Astrocyte (in vitro differentiated cells and primary cell): ENCODE measurements at regions not wholly inside any gene's neighbourhood (a gene's known extent, or its start where the extent isn't known, plus 50 kb on each side); places are given as distances from the start of the nearest gene placed in this dataset.

Source experiments
- DNase-seq: peaks from one replicate; pipeline ENCODE4 v3.0.0-alpha.2; 2010; ENCODE audit warnings: low read depth
- FAIRE-seq: peaks from 2 replicates; lab custom pipeline; 2011; peaks lifted over from hg19 to GRCh38; lab: Jason Lieb, UNC
- H2AFZ ChIP-seq: 2 replicates; pipeline ENCODE4 v1.6.0; 2012; ENCODE audit warnings: low read depth, low read length, inconsistent platforms
- H3K27ac ChIP-seq: 2 replicates; pipeline ENCODE4 v1.5.1; 2011; ENCODE audit warnings: low read depth, low read length, inconsistent platforms
- H3K27me3 ChIP-seq: 2 replicates; pipeline ENCODE4 v1.6.0; 2011; ENCODE audit warnings: low read length, inconsistent platforms; ENCODE audit not compliant: insufficient read depth
- H3K36me3 ChIP-seq: 2 replicates; pipeline ENCODE4 v1.5.1; 2011; ENCODE audit warnings: low read length, inconsistent platforms; ENCODE audit not compliant: insufficient read depth
- H3K4me1 ChIP-seq: 2 replicates; pipeline ENCODE4 v1.5.1; 2011; ENCODE audit warnings: low read length, inconsistent platforms; ENCODE audit not compliant: insufficient read depth
- H3K4me2 ChIP-seq: 2 replicates; pipeline ENCODE4 v1.6.0; 2012; ENCODE audit warnings: low read length, inconsistent platforms
- H3K4me3 ChIP-seq: 2 replicates; pipeline ENCODE4 v1.5.1; 2011; ENCODE audit warnings: low read depth, mild to moderate bottlenecking, low read length, inconsistent platforms; ENCODE audit not compliant: insufficient read depth
- H3K79me2 ChIP-seq: 2 replicates; pipeline ENCODE4 v1.6.0; 2012; ENCODE audit warnings: mild to moderate bottlenecking, low read length, inconsistent platforms; ENCODE audit not compliant: insufficient read depth
- H3K9ac ChIP-seq: 2 replicates; pipeline ENCODE4 v1.6.0; 2012; ENCODE audit warnings: mild to moderate bottlenecking, low read length, inconsistent platforms
- H3K9me3 ChIP-seq: 2 replicates; pipeline ENCODE4 v1.5.1; 2012; ENCODE audit warnings: low read depth, mild to moderate bottlenecking, low read length, inconsistent platforms; ENCODE audit not compliant: insufficient read depth
- H4K20me1 ChIP-seq: 2 replicates; pipeline ENCODE4 v1.6.0; 2012; ENCODE audit warnings: low read length, inconsistent platforms; ENCODE audit not compliant: insufficient read depth
- H3K27ac Mint-ChIP-seq: one replicate; pipeline ENCODE4 v1.8.0; 2021; ENCODE audit warnings: mild to moderate bottlenecking, mixed read lengths; ENCODE audit not compliant: unreplicated experiment
- H3K27me3 Mint-ChIP-seq: one replicate; pipeline ENCODE4 v1.8.0; 2021; ENCODE audit warnings: low read depth, mixed read lengths; ENCODE audit not compliant: unreplicated experiment
- H3K36me3 Mint-ChIP-seq: one replicate; pipeline ENCODE4 v1.8.0; 2021; ENCODE audit warnings: low read depth, mixed read lengths; ENCODE audit not compliant: unreplicated experiment
- H3K4me1 Mint-ChIP-seq: one replicate; pipeline ENCODE4 v1.8.0; 2021; ENCODE audit warnings: low read depth, mixed read lengths; ENCODE audit not compliant: unreplicated experiment
- H3K4me3 Mint-ChIP-seq: one replicate; pipeline ENCODE4 v1.8.0; 2021; ENCODE audit warnings: mild to moderate bottlenecking, moderate library complexity, mixed read lengths; ENCODE audit not compliant: unreplicated experiment
- H3K9me3 Mint-ChIP-seq: one replicate; pipeline ENCODE4 v1.8.0; 2021; ENCODE audit warnings: mild to moderate bottlenecking, mixed read lengths; ENCODE audit not compliant: unreplicated experiment
- CTCF ChIP-seq: IDR thresholded peaks from 2 replicates; pipeline ENCODE4 v1.5.1; 2011; ENCODE audit warnings: low read depth, mild to moderate bottlenecking, inconsistent platforms, low read length, moderate library complexity; ENCODE audit not compliant: insufficient read depth
- EZH2 ChIP-seq: IDR thresholded peaks from 2 replicates; pipeline ENCODE4 v1.6.1; 2012; ENCODE audit warnings: mild to moderate bottlenecking, low read length, inconsistent platforms; ENCODE audit not compliant: insufficient read depth

GRCh38 chr3:56979791-56980190 is 80.7 kb upstream of the SPATA12 start:
- Histone ChIP-seq H3K4me1 (peaks cover 25% of the 10 kb centered on the region), H3K9me3 (no peaks in the 10 kb centered on the region), H3K9ac (no peak overlapping the region), H3K4me2 (no peak overlapping the region), H3K27ac (no peak overlapping the region), H2AFZ (no peak overlapping the region), H3K36me3 (no peaks in the 10 kb centered on the region), H3K79me2 (no peaks in the 10 kb centered on the region), H3K27me3 (no peaks in the 10 kb centered on the region), H4K20me1 (no peaks in the 10 kb centered on the region), H3K4me3 (no peak overlapping the region)
- H3K36me3 Mint-ChIP-seq = no peaks in the 10 kb centered on the region
- TF ChIP-seq EZH2 (no peak), CTCF (no peak)
- no peak overlapping the region for H3K27ac Mint-ChIP-seq
- no peak overlapping the region for H3K4me3 Mint-ChIP-seq
- H3K27me3 Mint-ChIP-seq = peaks cover 2% of the 10 kb centered on the region
- FAIRE-seq (peak; percentile 23), DNase-seq (no peak)
- H3K4me1 Mint-ChIP-seq = peaks cover 19% of the 10 kb centered on the region
- H3K9me3 Mint-ChIP-seq = no peaks in the 10 kb centered on the region

GRCh38 chr3:56977561-56977889 is 82.9 kb upstream of the SPATA12 start:
- H3K27me3 ChIP-seq = no peaks in the 10 kb centered on the region
- H3K27ac ChIP-seq = no peak overlapping the region
- H3K27me3 Mint-ChIP-seq = no peaks in the 10 kb centered on the region
- no peaks in the 10 kb centered on the region for H4K20me1 ChIP-seq
- peaks cover 32% of the 10 kb centered on the region for H3K4me1 ChIP-seq
- DNase-seq = no peak
- no peak overlapping the region for H2AFZ ChIP-seq
- no peaks in the 10 kb centered on the region for H3K79me2 ChIP-seq
- H3K9me3 ChIP-seq = no peaks in the 10 kb centered on the region
- no peaks in the 10 kb centered on the region for H3K36me3 Mint-ChIP-seq
- peak overlapping the region; percentile 48 for H3K27ac Mint-ChIP-seq
- FAIRE-seq = no peak
- TF ChIP-seq CTCF (no peak), EZH2 (no peak)
- H3K4me2 ChIP-seq = no peak overlapping the region
- H3K4me3 Mint-ChIP-seq = no peak overlapping the region
- H3K36me3 ChIP-seq = no peaks in the 10 kb centered on the region
- H3K9me3 Mint-ChIP-seq = no peaks in the 10 kb centered on the region
- H3K4me3 ChIP-seq = no peak overlapping the region
- no peak overlapping the region for H3K9ac ChIP-seq
- peaks cover 23% of the 10 kb centered on the region for H3K4me1 Mint-ChIP-seq

GRCh38 chr3:56976651-56977560 is 83.6 kb upstream of the SPATA12 start:
- H3K4me1 ChIP-seq = peaks cover 29% of the 10 kb centered on the region
- H4K20me1 ChIP-seq = no peaks in the 10 kb centered on the region
- no peaks in the 10 kb centered on the region for H3K9me3 Mint-ChIP-seq
- peak overlapping the region; percentile 53 for H3K27ac Mint-ChIP-seq
- no peak overlapping the region for H3K27ac ChIP-seq
- H3K36me3 ChIP-seq = no peaks in the 10 kb centered on the region
- peaks cover 23% of the 10 kb centered on the region for H3K4me1 Mint-ChIP-seq
- no peak overlapping the region for H3K9ac ChIP-seq
- no peak for TF ChIP-seq EZH2
- no peak for TF ChIP-seq CTCF
- H3K79me2 ChIP-seq = no peaks in the 10 kb centered on the region
- H3K27me3 Mint-ChIP-seq = no peaks in the 10 kb centered on the region
- H3K27me3 ChIP-seq = no peaks in the 10 kb centered on the region
- H3K4me3 Mint-ChIP-seq = no peak overlapping the region
- no peaks in the 10 kb centered on the region for H3K9me3 ChIP-seq
- no peak for FAIRE-seq
- no peaks in the 10 kb centered on the region for H3K36me3 Mint-ChIP-seq
- H3K4me3 ChIP-seq = no peak overlapping the region
- H2AFZ ChIP-seq = no peak overlapping the region
- DNase-seq = peak; percentile 46
- no peak overlapping the region for H3K4me2 ChIP-seq
